GM19324 (cell line): ENCODE measurements at regions not wholly inside any gene's neighbourhood (a gene's known extent, or its start where the extent isn't known, plus 50 kb on each side); places are given as distances from the start of the nearest gene placed in this dataset.

Experiments used
- ATAC-seq: cut with Tn5 transposase; IDR thresholded peaks from one replicate; pipeline ENCODE4 v1.9.1; 2021; ENCODE audit warnings: mild to moderate bottlenecking, moderate library complexity; ENCODE audit not compliant: unreplicated experiment, low FRiP score

DNA sequence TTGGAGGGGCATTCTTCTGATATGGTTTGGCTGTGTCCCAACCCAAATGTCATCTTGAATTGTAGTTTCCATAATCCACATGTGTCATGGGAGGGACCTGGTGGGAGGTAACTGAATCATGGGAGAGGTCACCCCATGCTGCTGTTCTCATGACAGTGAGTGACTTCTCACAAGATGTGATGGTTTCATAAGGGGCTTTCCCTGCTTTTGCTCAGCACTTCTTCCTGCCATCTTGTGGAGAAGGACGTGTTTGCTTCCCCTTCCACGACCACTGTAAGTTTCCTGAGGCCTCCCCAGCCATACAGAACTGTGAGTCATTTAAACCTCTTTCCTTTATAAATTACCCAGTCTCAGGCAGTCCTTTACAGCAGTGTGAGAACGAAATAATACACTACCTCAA lies 382.4 kb downstream of the VRK1 start:
- no peak for ATAC-seq

DNA sequence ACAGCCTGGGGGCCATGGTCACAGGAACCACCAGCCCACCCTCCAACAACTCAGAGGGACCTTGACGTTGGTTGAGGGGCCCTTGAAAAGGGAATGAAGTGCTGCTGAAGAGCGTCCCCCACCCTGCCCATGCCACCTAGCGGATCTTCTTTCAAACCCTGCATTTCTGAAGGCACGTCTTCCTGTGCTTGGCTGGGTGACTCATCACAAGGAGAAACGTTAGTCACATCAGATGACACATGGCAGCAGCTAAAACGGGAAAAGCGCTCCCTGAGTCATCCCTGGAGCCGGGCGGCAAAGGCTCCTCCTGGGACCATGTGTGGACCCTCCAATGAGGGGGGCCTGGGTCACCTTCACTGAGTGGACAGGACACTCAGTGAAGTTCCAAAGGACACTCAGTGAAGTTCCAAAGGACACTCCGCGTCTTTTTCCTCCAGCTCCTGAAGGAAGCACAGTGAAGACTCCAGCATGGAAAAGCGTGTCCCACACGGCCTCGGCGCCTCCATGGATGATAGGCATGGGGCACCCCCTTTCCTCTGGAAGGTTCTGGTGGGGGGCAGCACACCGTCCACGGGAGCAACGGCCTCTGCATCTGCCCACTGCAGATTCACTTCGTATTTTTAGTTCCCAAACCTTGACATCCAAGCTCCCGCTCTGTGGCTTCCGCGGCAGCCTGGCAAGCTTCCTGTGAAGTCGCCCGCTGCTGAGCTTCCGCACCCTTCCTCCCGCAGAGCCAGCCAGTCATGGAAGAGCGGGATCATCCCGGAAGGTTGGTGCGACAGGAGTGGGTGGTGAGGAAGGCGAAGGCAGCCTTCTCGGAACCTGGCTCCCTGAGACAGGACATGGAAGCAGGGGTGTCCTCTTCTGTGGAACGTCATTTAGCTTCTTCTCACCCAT lies 383.4 kb downstream of the VRK1 start:
- ATAC-seq = no peak

DNA sequence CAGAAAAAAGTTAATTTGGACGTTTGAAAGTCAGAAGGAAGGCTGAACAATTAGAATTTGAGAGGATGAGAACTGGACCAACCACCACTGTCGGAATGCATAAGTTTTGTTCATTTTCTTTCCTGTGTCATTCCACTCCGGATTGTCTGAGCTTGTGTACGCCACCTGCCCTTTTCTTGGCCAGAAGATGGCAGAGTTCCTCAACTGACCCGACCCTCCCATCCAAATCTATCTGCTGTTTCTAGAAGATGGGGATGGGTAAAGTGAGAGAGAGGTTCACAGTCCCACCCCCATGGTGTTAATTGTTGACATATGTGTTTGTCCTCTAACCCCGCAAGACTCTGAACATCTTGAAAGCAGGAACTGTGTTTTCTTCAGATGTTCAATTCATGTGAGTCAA lies 388.0 kb downstream of the VRK1 start:
- no peak for ATAC-seq

DNA sequence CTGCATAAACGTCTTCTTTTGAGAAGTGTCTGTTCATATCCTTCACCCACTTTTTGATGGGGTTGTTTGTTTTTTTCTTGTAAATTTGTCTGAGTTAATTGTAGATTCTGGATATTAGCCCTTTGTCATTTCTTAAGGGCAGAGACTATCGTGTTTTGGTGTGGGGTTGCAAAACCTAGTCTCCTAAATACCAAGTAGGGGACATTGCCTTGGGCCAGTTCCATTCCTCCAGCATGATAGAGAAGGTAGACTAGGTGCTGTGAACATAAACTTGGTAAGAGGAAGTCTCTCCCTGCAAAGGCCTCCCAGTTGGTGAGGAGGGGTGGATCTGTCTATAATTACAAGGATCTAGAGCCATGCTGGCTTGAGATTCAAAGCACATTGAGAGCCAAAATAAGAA lies 390.7 kb downstream of the VRK1 start:
- no peak for ATAC-seq

DNA sequence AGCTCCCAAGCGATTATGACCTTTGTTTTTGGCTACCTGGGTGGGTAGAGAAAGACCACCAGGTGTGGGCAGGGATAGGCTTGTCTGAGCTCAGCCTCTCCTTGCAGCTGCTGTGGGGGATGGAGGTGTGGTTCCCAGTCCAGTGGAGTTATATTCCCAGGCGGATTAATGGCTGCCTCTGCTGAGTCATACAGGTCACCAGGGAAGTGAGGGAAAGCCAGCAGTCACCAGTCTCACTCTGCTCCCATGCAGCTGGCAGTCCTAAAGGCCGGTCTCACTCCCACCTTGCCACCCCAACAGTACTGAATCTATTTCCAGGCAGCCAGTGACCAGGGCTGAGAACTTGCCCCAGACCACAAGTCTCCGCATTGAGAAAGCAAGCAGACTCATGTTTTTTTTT lies 399.2 kb downstream of the VRK1 start:
- no peak for ATAC-seq

DNA sequence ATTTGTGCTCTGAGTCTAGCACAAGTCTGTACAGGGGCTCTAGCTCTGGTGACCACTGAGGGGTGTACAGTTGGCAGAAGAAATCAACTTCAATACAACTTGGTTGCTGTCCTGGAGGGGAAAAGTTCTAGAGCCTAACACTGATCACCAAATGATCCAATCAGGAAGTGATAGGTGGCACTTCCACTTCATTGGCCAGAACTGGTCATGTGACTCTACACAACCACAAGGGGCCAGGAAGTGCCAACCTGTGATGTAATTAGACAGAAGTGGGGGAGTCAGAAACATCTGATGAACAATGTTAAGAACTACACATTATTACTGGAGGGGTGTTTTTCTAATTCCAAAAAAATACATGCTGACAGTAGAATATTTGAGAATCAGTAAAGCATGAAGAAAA lies 401.6 kb downstream of the VRK1 start:
- ATAC-seq = no peak

DNA sequence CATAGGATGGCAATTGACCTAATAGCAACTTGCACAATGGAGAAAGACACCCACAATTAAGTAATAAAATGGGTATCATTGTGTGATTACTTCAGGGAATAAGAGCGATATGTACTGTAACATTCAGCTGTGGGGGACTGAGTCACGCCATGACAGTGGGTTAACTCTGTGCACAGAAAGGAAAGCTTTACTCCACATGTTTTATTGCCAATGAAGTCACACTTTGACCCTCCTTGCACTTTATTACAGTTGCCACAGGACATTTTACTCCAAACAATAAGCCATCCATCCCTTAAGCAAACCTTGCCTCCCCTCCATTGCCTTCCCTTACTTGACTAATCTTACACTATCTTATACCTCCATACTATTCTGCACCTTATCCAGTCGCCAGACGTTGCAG lies 403.1 kb downstream of the VRK1 start:
- no peak for ATAC-seq

DNA sequence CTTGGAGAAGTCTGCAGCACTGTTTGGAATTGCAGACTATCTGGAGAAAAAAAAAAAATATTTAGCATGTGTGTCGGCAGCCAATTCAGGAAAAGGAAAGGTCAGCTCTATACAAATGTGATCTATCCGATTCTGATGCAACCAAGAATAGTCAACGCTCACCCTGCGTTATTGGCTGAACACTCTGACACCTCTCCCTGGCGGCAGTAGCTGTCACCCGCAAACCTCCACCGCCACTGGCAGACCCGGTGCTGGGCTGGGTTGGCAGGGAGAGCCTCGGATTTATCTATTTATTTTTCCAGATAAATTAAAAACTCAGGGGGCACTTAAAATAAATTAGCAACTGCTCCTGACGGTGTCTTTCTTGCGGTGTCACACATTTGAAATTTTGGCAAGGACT lies 409.7 kb downstream of the VRK1 start:
- no peak for ATAC-seq

DNA sequence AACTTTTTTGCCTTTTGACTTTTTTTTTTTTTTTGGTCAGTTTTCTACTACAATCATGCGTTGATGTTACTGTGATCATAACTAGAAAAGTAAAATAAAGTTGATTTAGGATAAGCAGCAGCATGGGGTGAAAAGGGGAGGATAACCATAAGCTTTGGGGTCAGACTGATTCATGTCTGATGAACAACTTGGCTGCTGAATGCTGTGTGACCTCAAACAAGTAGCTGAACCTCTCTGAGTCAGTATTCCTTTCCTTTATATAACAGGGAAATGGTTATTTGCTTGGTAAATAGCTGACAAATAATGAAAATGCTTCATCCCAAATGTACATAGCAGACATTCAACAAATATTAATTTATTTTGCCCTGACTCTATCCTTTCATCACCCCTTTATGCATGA lies 413.0 kb downstream of the VRK1 start:
- no peak for ATAC-seq

DNA sequence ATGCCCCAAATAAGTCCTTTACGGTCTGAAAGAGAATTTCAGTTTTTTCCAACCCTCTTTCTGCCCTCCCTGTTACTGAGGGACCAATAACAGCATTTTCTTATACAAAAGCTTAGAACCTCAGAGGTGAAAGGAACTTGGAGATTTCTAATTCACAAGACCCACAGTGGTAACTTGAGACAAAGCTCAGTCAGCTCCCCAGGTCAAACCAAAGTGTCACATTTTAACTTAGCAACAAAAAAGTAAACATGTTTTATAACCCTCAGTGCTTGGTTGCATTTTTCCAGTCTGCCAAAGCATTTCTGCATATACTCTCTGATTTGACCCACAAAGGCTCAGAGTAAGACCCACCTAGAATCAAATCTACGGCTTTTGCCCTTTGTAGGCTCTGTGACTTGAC lies 415.2 kb downstream of the VRK1 start:
- no peak for ATAC-seq

DNA sequence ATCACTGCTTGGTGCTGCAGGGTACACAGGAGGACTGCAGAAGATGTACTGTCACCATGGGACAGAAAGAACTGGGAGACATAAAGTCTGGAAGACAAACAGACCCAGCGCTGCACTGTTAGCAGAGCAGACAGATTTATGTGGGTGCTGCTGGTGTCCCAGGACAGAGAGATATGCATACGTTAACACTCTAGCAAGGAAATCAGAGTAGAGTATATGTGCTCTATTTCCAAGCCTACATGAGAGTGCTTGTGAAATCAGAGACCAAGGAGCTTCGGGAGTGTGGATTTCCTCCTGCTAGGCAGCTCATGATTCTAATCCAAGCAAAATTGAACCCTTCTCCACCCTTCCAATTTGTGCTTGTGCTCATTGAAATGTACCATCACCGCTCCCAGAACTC lies 416.5 kb downstream of the VRK1 start:
- ATAC-seq = no peak

DNA sequence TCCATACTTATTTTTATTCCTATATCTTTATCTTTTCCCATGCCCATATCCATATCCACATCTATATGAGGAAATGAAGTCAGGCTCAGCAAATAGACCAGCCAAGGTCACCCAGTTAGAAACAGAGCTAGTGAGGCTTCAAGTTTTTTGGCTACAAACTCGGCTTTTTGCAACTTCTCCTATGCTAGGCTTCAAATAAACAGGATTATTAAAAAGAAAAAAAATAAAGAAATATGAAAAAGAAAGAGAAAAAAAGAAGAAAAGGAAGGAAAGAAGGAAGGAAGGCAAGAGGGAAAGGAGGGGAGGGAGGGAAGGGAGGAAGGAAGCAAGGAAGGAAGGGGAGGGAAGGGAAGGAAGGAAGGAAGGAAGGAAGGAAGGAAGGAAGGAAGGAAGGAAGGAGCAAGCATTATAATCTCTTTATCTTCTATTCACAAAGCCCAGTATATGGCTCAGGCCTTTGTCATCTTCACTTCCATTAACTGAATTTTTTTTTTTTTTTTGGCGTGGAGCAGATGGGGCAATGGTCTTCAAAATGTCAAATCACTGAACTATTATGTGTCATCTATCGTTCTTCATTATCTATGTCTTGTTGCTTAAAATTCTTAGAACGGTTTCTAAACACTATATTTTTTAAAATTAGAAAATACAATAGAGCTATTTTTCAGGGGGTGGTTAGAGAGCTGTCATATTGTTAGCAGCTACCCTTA lies 418.2 kb downstream of the VRK1 start:
- no peak for ATAC-seq

DNA sequence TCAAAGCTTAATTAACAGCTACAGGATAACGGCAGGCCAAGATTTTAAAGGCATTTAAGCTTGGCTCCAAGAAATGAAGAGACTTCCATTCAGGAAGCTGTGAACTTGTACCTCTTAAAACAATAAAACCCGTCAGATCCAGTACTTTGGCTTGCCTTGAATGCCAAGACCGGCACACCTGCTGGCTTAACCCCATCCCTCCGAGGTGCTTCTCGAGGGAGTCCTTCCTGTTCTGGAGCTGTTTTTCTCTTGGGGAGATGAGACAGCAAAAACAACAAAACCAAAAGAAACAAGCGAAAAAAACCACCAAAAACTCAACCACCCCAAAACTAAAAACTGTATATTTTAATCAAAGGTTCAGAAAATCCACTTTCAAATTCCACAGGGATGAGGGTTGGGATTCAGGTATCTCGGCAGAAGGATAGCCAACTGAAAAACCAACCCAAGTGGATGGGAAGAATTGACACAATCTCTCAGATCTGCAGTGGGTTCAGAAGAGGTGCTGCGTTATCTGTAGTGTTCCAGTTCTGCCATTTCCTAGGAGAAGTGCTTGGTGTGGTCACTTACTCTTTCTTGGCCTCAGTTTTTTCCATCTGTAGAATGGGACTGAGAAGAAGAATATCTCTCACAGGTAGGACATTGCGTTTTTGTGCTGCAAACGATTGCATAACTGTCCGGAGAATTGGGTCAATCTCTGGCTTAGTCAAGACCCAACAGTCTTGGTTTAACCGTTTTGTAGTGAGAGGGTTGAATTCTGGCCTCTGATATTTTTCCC lies 420.1 kb downstream of the VRK1 start:
- no peak for ATAC-seq

DNA sequence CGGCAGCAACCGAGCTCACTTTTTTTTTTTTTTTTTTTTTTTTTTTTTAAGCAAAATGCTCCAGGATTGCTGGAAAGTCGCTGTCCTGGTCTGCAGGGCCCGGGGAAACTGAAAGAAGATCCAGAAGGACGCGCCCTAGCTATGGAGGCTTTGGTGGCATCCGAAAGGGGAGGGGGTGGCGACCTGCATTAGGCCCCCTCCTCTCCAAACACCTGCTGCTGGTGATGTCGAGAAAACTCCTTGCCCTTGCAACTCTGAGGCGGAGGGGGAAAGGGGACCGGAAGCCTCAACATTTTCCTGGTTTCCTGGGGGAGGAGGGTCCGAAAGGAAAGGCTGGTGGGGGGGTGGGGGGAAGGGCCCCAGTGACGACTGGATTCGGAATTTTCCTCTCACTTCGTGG lies 421.1 kb downstream of the VRK1 start:
- no peak for ATAC-seq

DNA sequence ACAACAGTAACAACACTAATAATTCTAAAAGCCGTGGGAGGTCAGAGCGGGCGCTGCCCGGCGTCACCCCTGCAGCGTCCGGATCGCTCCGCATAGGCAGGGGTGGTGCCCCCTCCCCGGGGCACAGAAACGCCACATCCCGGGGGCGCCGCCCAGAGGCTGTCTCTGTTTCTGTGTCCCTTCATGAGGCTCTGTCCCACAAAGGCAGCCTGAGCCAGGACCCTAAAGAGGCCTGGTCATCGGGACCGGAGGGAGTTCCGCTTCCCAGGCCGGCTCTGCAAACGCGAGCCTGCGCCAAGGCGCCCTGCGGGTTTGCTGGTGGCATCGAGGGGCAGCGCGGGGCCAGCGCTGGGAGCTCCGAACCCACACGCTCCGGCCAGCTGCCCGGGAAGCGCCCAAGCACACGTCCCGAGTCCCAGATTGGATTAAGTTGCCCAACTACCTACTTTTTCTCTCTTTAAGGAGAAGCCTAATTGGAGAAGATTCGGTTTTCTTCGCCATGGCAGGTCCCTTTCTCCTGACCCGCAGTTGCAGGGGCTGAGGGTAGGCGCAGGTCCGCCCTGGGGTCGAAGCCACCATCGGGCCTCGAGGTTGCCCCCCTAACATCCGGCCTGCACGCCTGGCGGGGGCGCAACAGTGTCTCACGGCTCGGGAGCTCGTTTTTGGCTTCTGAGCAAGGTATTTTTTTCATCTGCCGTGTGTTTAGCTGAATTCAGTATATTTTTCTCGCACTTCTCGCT lies 421.7 kb downstream of the VRK1 start:
- ATAC-seq = no peak

DNA sequence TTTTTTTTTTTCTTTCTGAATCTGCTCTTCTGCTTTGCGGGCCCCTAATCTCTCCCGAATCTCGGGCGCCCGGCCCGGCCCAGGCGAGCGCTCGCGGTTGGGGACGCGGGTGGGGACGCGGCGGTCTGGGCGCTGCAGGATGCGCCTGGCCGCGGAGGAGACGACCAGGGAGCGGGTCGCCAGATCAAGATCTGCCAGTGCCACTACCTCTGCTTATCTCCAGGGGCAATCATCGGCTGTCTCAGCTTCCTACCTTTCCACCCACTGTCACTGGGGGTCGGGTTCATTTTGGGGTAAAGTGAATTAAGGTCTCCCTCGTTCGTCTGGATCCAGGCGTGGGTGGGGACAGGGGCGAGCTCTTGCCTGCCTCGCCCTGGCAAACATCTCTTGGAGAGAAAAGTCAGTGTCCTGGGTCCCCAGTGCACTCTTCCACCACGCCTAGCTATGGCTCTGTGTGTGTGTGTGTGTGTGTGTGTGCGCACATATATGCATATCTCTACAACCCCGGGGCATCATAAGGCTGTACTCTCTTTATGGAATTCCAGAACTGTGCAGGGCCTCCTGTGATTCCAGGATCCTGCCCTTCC lies 422.3 kb downstream of the VRK1 start:
- no peak for ATAC-seq

DNA sequence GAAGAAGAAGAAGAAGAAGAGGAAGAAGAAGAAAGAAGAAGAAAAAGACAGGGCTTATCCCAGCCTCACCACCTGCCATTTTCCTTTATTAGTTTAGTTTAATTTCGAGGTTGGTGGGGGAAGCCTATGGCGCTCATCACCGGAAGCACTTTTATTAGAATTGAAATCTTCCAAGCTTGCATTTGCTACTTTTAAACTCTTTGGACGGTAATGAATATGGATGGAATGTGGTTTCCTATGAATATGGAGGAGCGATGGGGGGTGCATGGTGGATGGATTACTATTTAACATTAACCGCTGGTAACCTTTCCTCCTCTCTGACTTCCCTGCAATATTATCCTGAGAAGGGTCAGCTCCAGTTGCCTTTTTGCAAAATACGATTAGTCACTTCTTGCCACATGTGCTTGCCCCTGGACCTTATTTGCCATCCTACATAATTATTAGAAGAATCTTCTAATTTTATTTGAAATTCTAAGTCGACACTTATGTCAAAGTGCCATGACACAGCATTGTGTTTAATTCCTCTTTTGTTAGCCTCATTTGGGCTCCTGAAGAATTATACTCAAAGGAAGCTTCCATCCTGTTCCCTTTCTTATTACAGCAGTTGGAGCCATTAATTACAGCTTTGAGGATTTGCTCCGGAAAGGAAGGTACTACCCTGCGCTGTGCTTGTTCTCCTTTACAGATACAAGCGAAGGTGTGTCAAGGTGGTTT lies 424.5 kb downstream of the VRK1 start:
- ATAC-seq = no peak

DNA sequence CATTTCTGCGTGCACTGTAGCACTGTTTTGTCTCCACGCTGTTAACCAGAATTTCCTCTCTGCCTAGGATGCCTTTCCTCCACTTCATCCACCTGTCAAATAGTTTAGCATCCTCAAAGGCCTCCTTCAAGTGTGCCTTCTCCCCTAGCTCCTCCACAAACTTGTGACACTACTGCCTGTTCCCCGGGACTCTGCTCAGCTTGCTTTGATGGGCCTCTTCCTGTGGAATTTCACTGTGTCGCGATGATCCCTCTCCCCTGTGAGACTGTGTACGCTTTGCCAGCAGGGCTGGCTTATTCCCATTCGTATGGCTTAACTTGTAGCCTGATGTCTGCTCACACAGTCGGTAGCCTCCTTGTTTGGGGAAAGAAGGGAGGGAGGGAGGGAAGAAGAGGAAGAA lies 426.8 kb downstream of the VRK1 start:
- ATAC-seq = no peak

DNA sequence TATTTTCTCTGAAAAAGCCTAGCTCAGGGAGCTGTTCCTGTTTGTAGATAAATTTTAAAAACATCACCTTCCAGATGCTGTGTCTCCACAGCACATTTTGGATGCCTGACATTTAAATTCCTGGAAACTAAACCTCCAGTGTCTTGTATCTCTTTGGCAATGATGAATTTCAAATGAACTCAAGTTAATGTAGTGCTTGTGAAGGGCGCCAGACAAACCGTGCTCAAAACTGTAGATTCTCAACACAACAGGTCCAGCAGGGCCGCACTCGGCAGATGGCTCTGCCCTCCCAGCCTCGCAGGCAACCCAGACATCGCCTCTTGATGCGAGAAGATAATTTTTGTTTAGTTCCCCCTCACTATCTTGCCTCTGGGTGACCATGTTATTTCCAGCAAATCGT lies 432.9 kb downstream of the VRK1 start:
- no peak for ATAC-seq
